K562 (cell line): ENCODE measurements at regions not wholly inside any gene's neighbourhood (a gene's known extent, or its start where the extent isn't known, plus 50 kb on each side); places are given as distances from the start of the nearest gene placed in this dataset.

Experiments
- ATAC-seq: fragments of 200-7000 bp; cut with Tn5 transposase; 3 replicates; pipeline ENCODE4 v1.9.1; 2020; ENCODE audit warnings: moderate library complexity
- BruUV-seq: library from RNA; stranded (reverse); fragments of 400-500 nt; replicated peaks from 2 replicates; lab custom pipeline; 2021; lab: Mats Ljungman, UMichigan
- CTCF ChIA-PET: fragments of 300-600 bp; formaldehyde crosslinking; extraction: SDS; loops from one replicate; lab custom pipeline; 2021; ENCODE audit warnings: low intra/inter-chr PET ratio; lab: Yijun Ruan, JAX
- POLR2A ChIA-PET: fragments of 300-600, 350-650 bp; sonication (Branson Sonifier 250); formaldehyde crosslinking; extraction: SDS; loops from one replicate; lab custom pipeline; 2021; ENCODE audit warnings: antibody characterized with exemption, inconsistent platforms; lab: Yijun Ruan, JAX
- DNase-seq, 4 experiments: peaks; one replicate each; pipeline versions ENCODE4 v3.0.0 to v3.0.0-alpha.2; 2011 to 2018; ENCODE audit warnings: low spot score in 3 of 4, mixed read lengths in 3 of 4; ENCODE audit errors: extremely low read depth in 1 of 4
- FAIRE-seq: peaks from 2 replicates; lab custom pipeline; 2011; peaks lifted over from hg19 to GRCh38; lab: Jason Lieb, UNC
- H2AFZ ChIP-seq: 2 replicates; pipeline ENCODE4 v1.6.0; 2011; ENCODE audit warnings: low read depth, low read length, control low read depth, inconsistent platforms
- H3K27ac ChIP-seq: fragments of 200-600 bp; 3 replicates; pipeline ENCODE4 v1.8.0; 2011; ENCODE audit warnings: low read depth, mild to moderate bottlenecking, control low read depth, inconsistent platforms, low read length, moderate library complexity, mixed read lengths; ENCODE audit errors: extremely low read depth
- H3K27me3 ChIP-seq, 2 experiments: fragments of 300-600 bp in 1 of 2; 2 replicates in 1 of 2; 3 replicates in 1 of 2; pipeline versions ENCODE4 v1.6.0 to v1.8.0; 2011; ENCODE audit warnings: inconsistent platforms in 2 of 2, low read length in 2 of 2, mild to moderate bottlenecking in 1 of 2, mixed read lengths in 1 of 2, moderate library complexity in 1 of 2; ENCODE audit not compliant: control insufficient read depth in 2 of 2, insufficient read depth in 2 of 2
- H3K36me3 ChIP-seq: fragments of 300-600 bp; 3 replicates; pipeline ENCODE4 v1.8.0; 2011; ENCODE audit warnings: mild to moderate bottlenecking, low read length, inconsistent platforms; ENCODE audit not compliant: control insufficient read depth, insufficient read depth
- H3K4me1 ChIP-seq, 2 experiments: fragments of 200-600 bp in 1 of 2; replicated peaks in 1 of 2; 2 replicates in 1 of 2; 3 replicates in 1 of 2; pipeline versions ENCODE4 v1.5.1 to v1.8.0; 2011; ENCODE audit warnings: inconsistent platforms in 2 of 2, low read length in 2 of 2, mild to moderate bottlenecking in 1 of 2, mixed read lengths in 1 of 2, moderate library complexity in 1 of 2; ENCODE audit not compliant: control insufficient read depth in 2 of 2, insufficient read depth in 2 of 2
- H3K4me2 ChIP-seq: 2 replicates; pipeline ENCODE4 v1.6.1; 2011; ENCODE audit warnings: low read length, control low read depth, inconsistent platforms, mixed read lengths; ENCODE audit not compliant: insufficient read depth
- H3K4me3 ChIP-seq: fragments of 200-600 bp; sonication (generic), shearing (Covaris generic); 2 replicates; pipeline ENCODE4 v1.5.1; 2016; ENCODE audit warnings: control low read depth, inconsistent platforms
- H3K79me2 ChIP-seq: fragments of 200-600 bp; 3 replicates; pipeline ENCODE4 v1.8.0; 2011; ENCODE audit warnings: low read length, inconsistent platforms; ENCODE audit not compliant: control insufficient read depth, insufficient read depth
- H3K9ac ChIP-seq, 2 experiments: 2 replicates each; pipeline versions ENCODE4 v1.6.0 to v1.6.1; 2011; ENCODE audit warnings: low read depth in 2 of 2, low read length in 2 of 2, control low read depth in 1 of 2, inconsistent platforms in 1 of 2, mild to moderate bottlenecking in 1 of 2, mixed read lengths in 1 of 2; ENCODE audit not compliant: insufficient read depth in 1 of 2
- H3K9me1 ChIP-seq: one replicate; pipeline ENCODE4 v1.6.0; 2011; ENCODE audit warnings: inconsistent platforms, mild to moderate bottlenecking, low read length, moderate library complexity; ENCODE audit not compliant: control insufficient read depth, insufficient read depth
- H3K9me3 ChIP-seq: replicated peaks from 2 replicates; pipeline ENCODE4 v1.5.1; 2011; ENCODE audit warnings: low read depth, low read length, inconsistent platforms; ENCODE audit not compliant: control insufficient read depth, insufficient read depth
- H4K20me1 ChIP-seq: replicated peaks from 2 replicates; pipeline ENCODE4 v1.6.1; 2011; ENCODE audit warnings: low read length, inconsistent platforms, mixed read lengths; ENCODE audit not compliant: control insufficient read depth, insufficient read depth
- AFF1 ChIP-seq, 2 experiments: fragments of 450-650 bp; IDR thresholded peaks; 2 replicates each; pipeline ENCODE4 v1.6.1; 2018; ENCODE audit warnings: mild to moderate bottlenecking in 2 of 2, low read depth in 1 of 2; ENCODE audit not compliant: partially characterized antibody in 2 of 2
- CBFB ChIP-seq: sonication (generic); formaldehyde crosslinking; IDR thresholded peaks from 2 replicates; pipeline ENCODE4 v1.4.0; 2020; ENCODE audit warnings: mild to moderate bottlenecking, missing genetic modification reagents
- DDX20 ChIP-seq: fragments of 450-650 bp; IDR thresholded peaks from 2 replicates; pipeline ENCODE4 v1.6.1; 2016; ENCODE audit warnings: missing genetic modification characterization, low read depth, mild to moderate bottlenecking, missing compliant biosample characterization, moderate library complexity
- ETV5 ChIP-seq: sonication (generic); formaldehyde crosslinking; IDR thresholded peaks from 2 replicates; pipeline ENCODE4 v1.4.0; 2020; ENCODE audit warnings: low read depth, mild to moderate bottlenecking, missing genetic modification reagents
- GTF2F1 ChIP-seq: IDR thresholded peaks from 2 replicates; pipeline ENCODE4 v1.6.1; 2011; ENCODE audit warnings: low read depth, low read length, improper control_type of control experiment
- ZFPM2 ChIP-seq: fragments of 250-450 bp; sonication (Bioruptor Pico); IDR thresholded peaks from 2 replicates; pipeline ENCODE4 v1.5.1; 2022; ENCODE audit warnings: mild to moderate bottlenecking
- ZNF740 ChIP-seq, 3 experiments: fragments of 200-800 bp in 1 of 3; sonication (Bioruptor generic) in 1 of 3; sonication (generic) in 1 of 3; formaldehyde crosslinking in 1 of 3; IDR thresholded peaks; 2 replicates each; pipeline versions ENCODE4 v1.6.1 to v1.8.0; 2016 to 2022; ENCODE audit warnings: mild to moderate bottlenecking in 2 of 3, missing compliant biosample characterization in 2 of 3, missing genetic modification characterization in 2 of 3, missing genetic modification reagents in 1 of 3
- WGBS: fragments of 100-300 bp; shearing (Covaris generic); methylation state at CpG from one replicate; pipeline ENCODE4 v1.1.6; 2016; ENCODE audit warnings: low coverage, mixed read lengths; ENCODE audit not compliant: insufficient coverage; ENCODE audit errors: missing lambda C conversion rate; 5-methylcytosine and 5-hydroxymethylcytosine counted together
- in situ Hi-C: fragments of 300-500 bp; cut with MboI; formaldehyde crosslinking; loops from 4 replicates; pipeline ENCODE4 v1.15.0; 2018; ENCODE audit warnings: inconsistent platforms, mixed read lengths
- intact Hi-C: fragments of 100-400 bp; cut with micrococcal nuclease; formaldehyde crosslinking; loops from 2 replicates; pipeline ENCODE4 v1.14.2; 2022
- TF ChIP-seq, protein P1 (sequence below): fragments of 250-450 bp; sonication (Bioruptor Pico); IDR thresholded peaks from 2 replicates; pipeline ENCODE4 v1.8.0; 2021; ENCODE audit warnings: moderate library complexity, mild to moderate bottlenecking, inconsistent platforms

DNA sequence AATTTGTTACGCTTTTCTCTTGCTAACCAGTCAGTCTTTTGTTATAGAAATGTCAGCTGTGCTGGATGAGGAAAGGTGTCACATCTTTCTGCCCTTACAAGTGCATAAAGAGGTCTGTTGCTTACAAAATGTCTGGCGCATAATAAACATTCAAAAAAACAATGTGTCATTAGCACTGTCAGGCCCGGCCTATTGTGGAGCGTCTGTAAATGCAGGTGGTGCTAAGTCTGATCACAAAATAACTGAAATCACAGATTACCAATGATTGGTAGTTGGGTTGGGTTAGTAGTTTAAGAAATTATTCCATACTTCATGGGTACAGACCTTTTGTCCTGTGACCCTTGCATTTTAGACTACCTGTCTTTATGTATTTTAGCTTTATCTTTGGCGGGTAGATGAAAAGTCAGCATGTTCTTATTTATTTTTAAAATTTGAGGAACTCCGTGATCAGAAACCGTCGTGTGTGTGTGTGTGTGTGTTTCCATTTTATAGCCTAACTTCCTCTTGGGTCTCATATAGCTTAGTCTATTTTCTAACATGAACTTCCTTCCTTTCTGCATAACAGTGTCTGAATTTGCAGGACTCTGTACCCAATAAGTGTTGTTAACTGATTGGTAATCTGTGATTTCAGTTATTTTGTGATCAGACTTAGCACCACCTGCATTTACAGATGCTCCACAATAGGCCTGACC lies 88.1 kb upstream of the IFNGR1 start:
- H3K9me3 ChIP-seq: no peaks in the 10 kb centered on the region
- DNase-seq: no peak

More for the DNA sequence above, 88.1 kb upstream of the IFNGR1 start:
- H4K20me1 ChIP-seq: no peaks in the 10 kb centered on the region
- FAIRE-seq (no peak), ATAC-seq (no peak)
- H3K79me2 ChIP-seq: no peaks in the 10 kb centered on the region
- no peaks in the 10 kb centered on the region for H3K9me1 ChIP-seq
- H2AFZ ChIP-seq: no peak overlapping the region
- H3K4me3 ChIP-seq: no peak overlapping the region
- in situ Hi-C loops (no loop called here), intact Hi-C loops (no loop called here)
- TF ChIP-seq AFF1 (IDR thresholded peaks at IDR 0.05; ENCODE audit: low read depth in 1 of 2, partially characterized antibody in 2 of 2) (no peak), ZFPM2 (CRISPR knock-in tag) (no peak), CBFB (CRISPR knock-in tag) (no peak), ZNF740 (CRISPR knock-in tag; IDR thresholded peaks at IDR 0.05) (no peak), ZNF740 (tag; IDR thresholded peaks at IDR 0.05) (no peak), ETV5 (CRISPR knock-in tag) (no peak), DDX20 (tag) (no peak), GTF2F1 (no peak)
- TF ChIP-seq, protein P1, sequence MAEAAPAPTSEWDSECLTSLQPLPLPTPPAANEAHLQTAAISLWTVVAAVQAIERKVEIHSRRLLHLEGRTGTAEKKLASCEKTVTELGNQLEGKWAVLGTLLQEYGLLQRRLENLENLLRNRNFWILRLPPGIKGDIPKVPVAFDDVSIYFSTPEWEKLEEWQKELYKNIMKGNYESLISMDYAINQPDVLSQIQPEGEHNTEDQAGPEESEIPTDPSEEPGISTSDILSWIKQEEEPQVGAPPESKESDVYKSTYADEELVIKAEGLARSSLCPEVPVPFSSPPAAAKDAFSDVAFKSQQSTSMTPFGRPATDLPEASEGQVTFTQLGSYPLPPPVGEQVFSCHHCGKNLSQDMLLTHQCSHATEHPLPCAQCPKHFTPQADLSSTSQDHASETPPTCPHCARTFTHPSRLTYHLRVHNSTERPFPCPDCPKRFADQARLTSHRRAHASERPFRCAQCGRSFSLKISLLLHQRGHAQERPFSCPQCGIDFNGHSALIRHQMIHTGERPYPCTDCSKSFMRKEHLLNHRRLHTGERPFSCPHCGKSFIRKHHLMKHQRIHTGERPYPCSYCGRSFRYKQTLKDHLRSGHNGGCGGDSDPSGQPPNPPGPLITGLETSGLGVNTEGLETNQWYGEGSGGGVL: no peak
- ChIA-PET POLR2A (no interaction called here), CTCF (no interaction called here)
- 0 out of 5 replicates have a peak, but pooled peaks cover 0 to 6% of the 10 kb centered on the region in 2 experiments for H3K4me1 ChIP-seq
- no peak overlapping the region for H3K9ac ChIP-seq
- no peak overlapping the region for H3K4me2 ChIP-seq
- H3K27ac ChIP-seq: no peak overlapping the region
- under 1% methylated on average over 8 of the region's 8 CpGs for WGBS
- BruUV-seq: no TSS peak
- H3K36me3 ChIP-seq: no peaks in the 10 kb centered on the region
- H3K27me3 ChIP-seq: no peaks in the 10 kb centered on the region; a peak in 1 of 5 replicates
